Parathyroid adenoma (tissue), 2 donors: ENCODE measurements at regions not wholly inside any gene's neighbourhood (a gene's known extent, or its start where the extent isn't known, plus 50 kb on each side); places are given as distances from the start of the nearest gene placed in this dataset.

Experiments used
- H2AFZ ChIP-seq: fragments of 300-600 bp; sonication (generic); one replicate; pipeline ENCODE4 v1.7.0; 2017; ENCODE audit warnings: antibody characterized with exemption, mild to moderate bottlenecking
- H3K27ac ChIP-seq: fragments of 300-600 bp; sonication (generic); one replicate; pipeline ENCODE4 v1.7.0; 2017
- H3K27me3 ChIP-seq: fragments of 300-600 bp; sonication (generic); one replicate; pipeline ENCODE4 v1.7.0; 2017; ENCODE audit warnings: low read length; ENCODE audit not compliant: control insufficient read depth, insufficient read depth
- H3K36me3 ChIP-seq: fragments of 300-600 bp; sonication (generic); one replicate; pipeline ENCODE4 v1.7.0; 2017; ENCODE audit warnings: low read length; ENCODE audit not compliant: control insufficient read depth, insufficient read depth
- H3K4me1 ChIP-seq: fragments of 300-600 bp; sonication (generic); one replicate; pipeline ENCODE4 v1.7.0; 2017; ENCODE audit warnings: control low read depth
- H3K4me2 ChIP-seq: fragments of 300-600 bp; sonication (generic); one replicate; pipeline ENCODE4 v1.7.0; 2017; ENCODE audit warnings: low read length
- H3K4me3 ChIP-seq: fragments of 300-600 bp; sonication (generic); one replicate; pipeline ENCODE4 v1.7.0; 2017; ENCODE audit warnings: low read depth, low read length
- H3K79me2 ChIP-seq: fragments of 300-600 bp; sonication (generic); one replicate; pipeline ENCODE4 v1.7.0; 2017; ENCODE audit warnings: control low read depth
- H3K9ac ChIP-seq: fragments of 300-600 bp; sonication (generic); one replicate; pipeline ENCODE4 v1.7.0; 2017; ENCODE audit warnings: mild to moderate bottlenecking
- H3K9me3 ChIP-seq: fragments of 300-600 bp; sonication (generic); one replicate; pipeline ENCODE4 v1.7.0; 2017; ENCODE audit warnings: low read length; ENCODE audit not compliant: control insufficient read depth
- CTCF ChIP-seq: fragments of 300-600 bp; sonication (generic); IDR thresholded peaks from one replicate; pipeline ENCODE4 v1.7.0; 2017; ENCODE audit warnings: antibody characterized with exemption, mild to moderate bottlenecking
- donor health status: primary hyperparathyroidism.

- Histone ChIP-seq H3K79me2 (no peaks in the 10 kb centered on the region), H3K4me1 (no peaks in the 10 kb centered on the region), H3K4me2 (no peak overlapping the region), H3K9ac (no peak overlapping the region), H3K9me3 (no peaks in the 10 kb centered on the region), H3K27ac (no peak overlapping the region), H3K27me3 (no peaks in the 10 kb centered on the region), H3K4me3 (no peak overlapping the region), H2AFZ (no peak overlapping the region), H3K36me3 (no peaks in the 10 kb centered on the region)
- no peak for TF ChIP-seq CTCF
These were observed 242.0 kb upstream of the TSHZ3 start for GRCh38 chr19:31591258-31591657.

- H3K27ac ChIP-seq: no peak overlapping the region
- H3K4me3 ChIP-seq: no peak overlapping the region
- no peak for TF ChIP-seq CTCF
- no peak overlapping the region for H3K9ac ChIP-seq
- H3K79me2 ChIP-seq: no peaks in the 10 kb centered on the region
- H3K27me3 ChIP-seq: no peaks in the 10 kb centered on the region
- no peaks in the 10 kb centered on the region for H3K36me3 ChIP-seq
- no peaks in the 10 kb centered on the region for H3K9me3 ChIP-seq
- no peaks in the 10 kb centered on the region for H3K4me1 ChIP-seq
- no peak overlapping the region for H2AFZ ChIP-seq
- no peak overlapping the region for H3K4me2 ChIP-seq
These were observed 243.2 kb upstream of the TSHZ3 start for GRCh38 chr19:31592456-31592855.

- Histone ChIP-seq H3K4me2 (no peak overlapping the region), H3K27ac (no peak overlapping the region), H3K4me1 (no peaks in the 10 kb centered on the region), H3K9ac (no peak overlapping the region), H3K36me3 (no peaks in the 10 kb centered on the region), H3K9me3 (no peaks in the 10 kb centered on the region), H3K79me2 (no peaks in the 10 kb centered on the region), H3K27me3 (no peaks in the 10 kb centered on the region), H2AFZ (no peak overlapping the region), H3K4me3 (no peak overlapping the region)
- TF ChIP-seq CTCF: no peak
These were observed 245.5 kb upstream of the TSHZ3 start for GRCh38 chr19:31594701-31595100.

GRCh38 chr19:31595521-31595920 lies 246.3 kb upstream of the TSHZ3 start:
- no peaks in the 10 kb centered on the region for H3K9me3 ChIP-seq
- H3K27me3 ChIP-seq: no peaks in the 10 kb centered on the region
- no peak overlapping the region for H3K4me3 ChIP-seq
- no peak overlapping the region for H3K27ac ChIP-seq
- no peaks in the 10 kb centered on the region for H3K36me3 ChIP-seq
- H2AFZ ChIP-seq: no peak overlapping the region
- H3K79me2 ChIP-seq: no peaks in the 10 kb centered on the region
- H3K4me1 ChIP-seq: no peaks in the 10 kb centered on the region
- no peak overlapping the region for H3K4me2 ChIP-seq
- no peak for TF ChIP-seq CTCF
- H3K9ac ChIP-seq: no peak overlapping the region

GRCh38 chr19:31596751-31597150 lies 247.5 kb upstream of the TSHZ3 start:
- Histone ChIP-seq H3K4me3 (no peak overlapping the region), H3K27ac (no peak overlapping the region), H3K36me3 (no peaks in the 10 kb centered on the region), H3K79me2 (no peaks in the 10 kb centered on the region), H3K4me2 (no peak overlapping the region), H2AFZ (no peak overlapping the region), H3K9me3 (no peaks in the 10 kb centered on the region), H3K4me1 (no peaks in the 10 kb centered on the region), H3K27me3 (no peaks in the 10 kb centered on the region), H3K9ac (no peak overlapping the region)
- no peak for TF ChIP-seq CTCF
